ENCODE measurements at regions not wholly inside any gene's neighbourhood (a gene's known extent, or its start where the extent isn't known, plus 50 kb on each side); places are given as distances from the start of the nearest gene placed in this dataset.

GRCh38 chr3:106720510-106720909, 656.7 kb upstream of the CCDC54 start:
- no peak overlapping the region for H3K4me3 ChIP-seq
- no peaks in the 10 kb centered on the region for H3K4me1 ChIP-seq
- no peaks in the 10 kb centered on the region for H3K36me3 ChIP-seq
- no peaks in the 10 kb centered on the region for H3K27me3 ChIP-seq
- no peak for DNase-seq
- H3K9me3 ChIP-seq, result no peaks in the 10 kb centered on the region
- intact Hi-C loops (cut with DNase I; ENCODE audit: low total_unique reads) (no loop called here), in situ Hi-C loops (cut with MboI; ENCODE audit: low pct_ligation_motif_present in 1 of 4, low pct_unique_long_range_greater_than_20kb in 1 of 4, low sequenced_read_pairs in 3 of 4) (no loop called here)
- TF ChIP-seq EP300 (IDR thresholded peaks at IDR 0.05; ENCODE audit: low read depth), result no peak
- 88% methylated on average over 6 of the region's 9 CpGs; no CpG with 5 or more reads in 1 of the 2 donors for WGBS, 2 donors (ENCODE audit: low coverage in 1 of 2)
- H3K27ac ChIP-seq, result no peak overlapping the region

- Histone ChIP-seq H3K4me3 (no peak overlapping the region), H3K27me3 (no peaks in the 10 kb centered on the region), H3K36me3 (no peaks in the 10 kb centered on the region), H3K4me1 (no peaks in the 10 kb centered on the region), H3K9me3 (no peaks in the 10 kb centered on the region), H3K27ac (no peak overlapping the region)
- no peak for TF ChIP-seq POLR2A (IDR thresholded peaks at IDR 0.05)
- no peak for TF ChIP-seq POLR2AphosphoS5 (IDR thresholded peaks at IDR 0.05)
- TF ChIP-seq EP300 (IDR thresholded peaks at IDR 0.05; ENCODE audit: low read depth), result no peak
- no peak for TF ChIP-seq CTCF (IDR thresholded peaks at IDR 0.05)
- WGBS, 2 donors (ENCODE audit: low coverage in 1 of 2), result 13 to 24% methylated on average over 3 of the region's 3 CpGs
- DNase-seq, result no peak
- intact Hi-C loops (cut with DNase I; ENCODE audit: low total_unique reads) (no loop called here), in situ Hi-C loops (cut with MboI; ENCODE audit: low pct_ligation_motif_present in 1 of 4, low pct_unique_long_range_greater_than_20kb in 1 of 4, low sequenced_read_pairs in 3 of 4) (no loop called here)
Observed at GRCh38 chr3:106725566-106725965, 651.7 kb upstream of the CCDC54 start.

- in situ Hi-C loops (cut with MboI; ENCODE audit: low pct_ligation_motif_present in 1 of 4, low pct_unique_long_range_greater_than_20kb in 1 of 4, low sequenced_read_pairs in 3 of 4) (no loop called here), intact Hi-C loops (cut with DNase I; ENCODE audit: low total_unique reads) (no loop called here)
- Histone ChIP-seq H3K27me3 (no peaks in the 10 kb centered on the region), H3K9me3 (no peaks in the 10 kb centered on the region), H3K4me1 (no peaks in the 10 kb centered on the region), H3K27ac (no peak overlapping the region), H3K36me3 (no peaks in the 10 kb centered on the region), H3K4me3 (no peak overlapping the region)
- TF ChIP-seq EP300 (IDR thresholded peaks at IDR 0.05; ENCODE audit: low read depth) (no peak), POLR2A (IDR thresholded peaks at IDR 0.05) (no peak), POLR2AphosphoS5 (IDR thresholded peaks at IDR 0.05) (no peak), CTCF (IDR thresholded peaks at IDR 0.05) (no peak)
- WGBS, 2 donors (ENCODE audit: low coverage in 1 of 2), result 72 to 73% methylated on average over 5 of the region's 5 CpGs
- DNase-seq, result no peak
Observed at GRCh38 chr3:106728315-106729098, 648.7 kb upstream of the CCDC54 start.

GRCh38 chr3:106729481-106729880, 647.8 kb upstream of the CCDC54 start:
- no peaks in the 10 kb centered on the region for H3K9me3 ChIP-seq
- no peak overlapping the region for H3K4me3 ChIP-seq
- TF ChIP-seq POLR2A (IDR thresholded peaks at IDR 0.05) (no peak), POLR2AphosphoS5 (IDR thresholded peaks at IDR 0.05) (no peak), EP300 (IDR thresholded peaks at IDR 0.05; ENCODE audit: low read depth) (no peak), CTCF (IDR thresholded peaks at IDR 0.05) (no peak)
- H3K27me3 ChIP-seq, result no peaks in the 10 kb centered on the region
- intact Hi-C loops (cut with DNase I; ENCODE audit: low total_unique reads), result no loop called here
- 68 to 92% methylated on average over 1 of the region's 1 CpG for WGBS, 2 donors (ENCODE audit: low coverage in 1 of 2)
- no peak overlapping the region for H3K27ac ChIP-seq
- no peaks in the 10 kb centered on the region for H3K36me3 ChIP-seq
- no peak for DNase-seq
- no peaks in the 10 kb centered on the region for H3K4me1 ChIP-seq
- in situ Hi-C loops (cut with MboI; ENCODE audit: low pct_ligation_motif_present in 1 of 4, low pct_unique_long_range_greater_than_20kb in 1 of 4, low sequenced_read_pairs in 3 of 4), result no loop called here

- Histone ChIP-seq H3K27me3 (no peaks in the 10 kb centered on the region), H3K9me3 (no peaks in the 10 kb centered on the region), H3K4me1 (no peaks in the 10 kb centered on the region), H3K27ac (no peak overlapping the region), H3K36me3 (no peaks in the 10 kb centered on the region), H3K4me3 (no peak overlapping the region)
- WGBS, 2 donors (ENCODE audit: low coverage in 1 of 2), result 66 to 73% methylated on average over 2 of the region's 2 CpGs
- DNase-seq, result no peak
- TF ChIP-seq POLR2AphosphoS5 (IDR thresholded peaks at IDR 0.05), result no peak
- TF ChIP-seq EP300 (IDR thresholded peaks at IDR 0.05; ENCODE audit: low read depth), result no peak
- no peak for TF ChIP-seq CTCF (IDR thresholded peaks at IDR 0.05)
- no peak for TF ChIP-seq POLR2A (IDR thresholded peaks at IDR 0.05)
- intact Hi-C loops (cut with DNase I; ENCODE audit: low total_unique reads) (no loop called here), in situ Hi-C loops (cut with MboI; ENCODE audit: low pct_ligation_motif_present in 1 of 4, low pct_unique_long_range_greater_than_20kb in 1 of 4, low sequenced_read_pairs in 3 of 4) (no loop called here)
Observed at GRCh38 chr3:106731230-106731629, 646.0 kb upstream of the CCDC54 start.

Data from transverse colon (tissue), 4 donors.